NT2/D1 (cell line): ENCODE measurements at regions not wholly inside any gene's neighbourhood (a gene's known extent, or its start where the extent isn't known, plus 50 kb on each side); places are given as distances from the start of the nearest gene placed in this dataset.
A peak's percentile ranks its signal among the peaks of the same experiment; 100 is the strongest.

Experiments used
- DNase-seq: peaks from one replicate; pipeline ENCODE4 v3.0.0-alpha.2; 2011; ENCODE audit warnings: low read depth, low spot score
- H3K27me3 ChIP-seq: 2 replicates; pipeline ENCODE4 v1.6.0; 2011; ENCODE audit warnings: mild to moderate bottlenecking; ENCODE audit not compliant: insufficient read length, insufficient read depth
- H3K36me3 ChIP-seq: 2 replicates; pipeline ENCODE4 v1.6.1; 2011; ENCODE audit warnings: mild to moderate bottlenecking, low read length, mixed read lengths; ENCODE audit not compliant: insufficient read depth, insufficient read length
- H3K4me1 ChIP-seq: 2 replicates; pipeline ENCODE4 v1.5.1; 2011; ENCODE audit not compliant: insufficient read depth, insufficient read length
- H3K4me3 ChIP-seq: 2 replicates; pipeline ENCODE4 v1.5.1; 2011; ENCODE audit warnings: low read depth; ENCODE audit not compliant: insufficient read length
- H3K9ac ChIP-seq: 2 replicates; pipeline ENCODE4 v1.6.0; 2011; ENCODE audit warnings: low read depth; ENCODE audit not compliant: insufficient read length
- H3K9me3 ChIP-seq: 2 replicates; pipeline ENCODE4 v1.5.1; 2011; ENCODE audit warnings: mild to moderate bottlenecking, low read length; ENCODE audit not compliant: insufficient read depth
- SUZ12 ChIP-seq: IDR thresholded peaks from 2 replicates; pipeline ENCODE4 v1.6.1; 2011; ENCODE audit not compliant: insufficient read length, insufficient read depth; ENCODE audit errors: extremely low read depth
- YY1 ChIP-seq: IDR thresholded peaks from 2 replicates; pipeline ENCODE4 v1.6.1; 2011; ENCODE audit not compliant: insufficient read length, insufficient read depth
- ZNF274 ChIP-seq: IDR thresholded peaks from 2 replicates; pipeline ENCODE4 v1.6.1; 2011; ENCODE audit warnings: mild to moderate bottlenecking, low read depth, low read length

DNA sequence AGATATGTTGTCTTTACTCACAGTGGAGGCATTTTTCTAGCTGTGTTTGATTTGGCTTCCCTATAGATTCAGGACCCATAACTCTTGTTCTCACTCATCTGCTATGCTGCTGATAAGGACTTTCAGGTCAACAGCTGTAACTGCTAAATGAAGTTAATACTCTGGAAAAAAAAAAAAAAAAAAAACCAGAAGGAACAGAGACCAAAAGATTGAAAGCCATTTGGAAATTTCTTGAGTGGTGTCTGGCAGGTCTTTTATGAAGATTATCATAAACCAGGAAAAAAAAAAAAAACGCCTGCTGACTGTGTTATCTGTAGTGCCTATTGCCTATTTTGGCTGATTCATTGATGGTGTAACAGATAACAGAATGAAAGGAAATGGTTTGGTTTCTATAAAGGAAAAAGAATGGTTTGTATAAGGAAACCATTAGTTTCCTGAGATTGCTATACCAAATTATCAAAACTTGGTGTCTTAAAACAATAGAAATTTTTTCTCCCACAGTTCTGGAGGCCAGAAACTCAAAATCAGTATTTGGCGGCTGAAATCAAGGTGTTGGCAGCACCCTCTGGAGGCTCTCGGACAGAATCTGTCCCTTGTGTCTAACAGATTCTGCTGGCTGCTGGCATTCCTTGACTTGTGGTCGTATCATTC, 60.5 kb upstream of the BET1 start:
- no peak for DNase-seq
- no peaks in the 10 kb centered on the region for H3K4me1 ChIP-seq
- no peaks in the 10 kb centered on the region for H3K27me3 ChIP-seq
- H3K36me3 ChIP-seq = no peaks in the 10 kb centered on the region
- TF ChIP-seq ZNF274 (no peak), SUZ12 (no peak), YY1 (no peak)
- no peak overlapping the region for H3K9ac ChIP-seq
- no peaks in the 10 kb centered on the region for H3K9me3 ChIP-seq
- no peak overlapping the region for H3K4me3 ChIP-seq

DNA sequence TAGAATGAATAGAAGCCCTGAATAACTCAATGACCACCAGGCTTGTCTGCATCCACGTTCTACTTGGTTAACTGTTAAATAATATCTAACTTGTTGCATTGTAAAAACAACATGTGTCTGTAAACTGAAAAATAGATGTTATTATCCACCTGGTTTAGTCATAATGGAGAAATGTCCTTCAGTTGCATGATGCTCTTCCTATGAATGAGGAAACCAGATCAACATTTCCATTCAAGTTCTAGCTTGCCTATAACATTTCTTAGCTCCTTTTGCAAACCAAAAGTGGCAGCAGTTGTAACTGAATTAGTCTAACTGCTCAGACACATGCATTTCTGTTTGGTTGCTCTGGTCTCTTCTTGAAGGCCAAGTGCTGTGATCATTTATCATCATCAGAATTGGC, 62.9 kb upstream of the BET1 start:
- no peak overlapping the region for H3K4me3 ChIP-seq
- no peak overlapping the region for H3K9ac ChIP-seq
- H3K36me3 ChIP-seq = no peaks in the 10 kb centered on the region
- no peak for TF ChIP-seq SUZ12
- TF ChIP-seq ZNF274 = no peak
- no peak for TF ChIP-seq YY1
- H3K4me1 ChIP-seq = no peaks in the 10 kb centered on the region
- H3K9me3 ChIP-seq = no peaks in the 10 kb centered on the region
- H3K27me3 ChIP-seq = no peaks in the 10 kb centered on the region
- DNase-seq = no peak

DNA sequence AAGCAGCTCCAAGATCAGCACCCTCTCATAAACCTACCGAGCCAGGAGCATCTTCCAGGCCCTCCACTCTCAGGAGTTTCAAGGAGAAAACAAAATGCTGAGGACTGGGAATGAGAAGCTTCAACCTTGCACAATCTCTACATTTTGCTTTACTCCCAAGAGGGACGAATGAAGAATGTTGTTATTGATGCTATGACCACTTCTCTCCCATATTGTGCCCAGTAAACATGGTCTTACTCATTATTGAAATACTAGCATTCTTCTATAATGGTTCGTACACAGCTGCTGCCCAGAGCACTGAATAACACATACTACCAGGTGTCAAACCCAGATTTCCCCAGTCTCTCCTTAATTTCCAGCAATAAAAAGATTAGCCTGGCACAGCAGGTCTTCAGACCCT, 63.4 kb upstream of the BET1 start:
- no peaks in the 10 kb centered on the region for H3K27me3 ChIP-seq
- no peak for DNase-seq
- H3K9ac ChIP-seq = no peak overlapping the region
- TF ChIP-seq YY1 = no peak
- TF ChIP-seq SUZ12 = no peak
- no peak for TF ChIP-seq ZNF274
- H3K4me3 ChIP-seq = no peak overlapping the region
- no peaks in the 10 kb centered on the region for H3K36me3 ChIP-seq
- no peaks in the 10 kb centered on the region for H3K9me3 ChIP-seq
- H3K4me1 ChIP-seq = no peaks in the 10 kb centered on the region

GRCh38 chr7:94069162-94069739, 65.1 kb upstream of the BET1 start:
- H3K4me1 ChIP-seq = no peaks in the 10 kb centered on the region
- H3K9me3 ChIP-seq = no peaks in the 10 kb centered on the region
- no peak overlapping the region for H3K4me3 ChIP-seq
- no peak for DNase-seq
- TF ChIP-seq ZNF274 = no peak
- no peak for TF ChIP-seq SUZ12
- TF ChIP-seq YY1 = no peak
- no peaks in the 10 kb centered on the region for H3K36me3 ChIP-seq
- H3K27me3 ChIP-seq = no peaks in the 10 kb centered on the region
- H3K9ac ChIP-seq = no peak overlapping the region

DNA sequence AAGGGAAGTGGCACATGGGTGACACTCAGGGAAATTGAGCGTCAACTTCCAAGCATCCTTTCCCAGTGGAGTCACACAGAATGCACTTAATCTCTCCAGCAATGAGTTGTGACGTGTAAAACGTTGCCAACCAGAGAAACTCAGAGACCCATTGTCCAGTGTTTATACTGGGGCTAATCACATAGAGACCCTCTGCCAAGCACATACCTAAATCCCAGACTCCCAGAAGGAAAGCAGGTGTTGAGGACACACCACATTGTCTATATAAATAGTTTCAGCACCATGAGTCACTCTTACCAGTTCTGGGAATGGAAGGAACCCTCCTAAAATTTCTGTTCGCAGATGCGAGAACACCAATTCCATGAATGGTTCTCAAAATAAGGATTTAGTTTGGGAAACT, 76.4 kb upstream of the BET1 start:
- DNase-seq = no peak
- Histone ChIP-seq H3K27me3 (no peaks in the 10 kb centered on the region), H3K4me1 (no peaks in the 10 kb centered on the region), H3K9me3 (no peaks in the 10 kb centered on the region), H3K36me3 (no peaks in the 10 kb centered on the region), H3K4me3 (no peak overlapping the region), H3K9ac (no peak overlapping the region)
- TF ChIP-seq SUZ12 (no peak), ZNF274 (no peak), YY1 (no peak)

DNA sequence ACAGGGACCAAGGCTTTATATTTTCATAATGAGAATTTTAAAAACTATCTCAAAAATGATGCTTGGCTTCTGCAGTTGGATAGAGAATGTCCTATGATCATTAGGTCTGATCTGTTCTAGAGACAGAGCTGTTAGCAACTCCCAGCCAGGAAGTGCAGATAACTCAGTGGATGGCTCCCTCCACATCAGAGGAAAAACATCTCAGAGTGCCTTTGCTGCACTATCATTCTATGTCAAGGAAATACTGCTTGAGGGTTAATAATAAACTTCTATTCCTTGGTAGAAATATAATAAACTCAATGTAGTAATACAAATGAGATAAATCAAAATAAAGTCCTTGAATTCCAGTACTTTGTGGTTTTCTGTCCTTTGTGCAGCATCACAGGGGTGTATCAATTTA, 78.0 kb upstream of the BET1 start:
- Histone ChIP-seq H3K36me3 (no peaks in the 10 kb centered on the region), H3K9me3 (no peaks in the 10 kb centered on the region), H3K9ac (no peak overlapping the region), H3K4me3 (no peak overlapping the region), H3K27me3 (no peaks in the 10 kb centered on the region), H3K4me1 (no peaks in the 10 kb centered on the region)
- TF ChIP-seq YY1 (no peak), SUZ12 (no peak), ZNF274 (no peak)
- DNase-seq = no peak

- Histone ChIP-seq H3K9me3 (no peaks in the 10 kb centered on the region), H3K27me3 (no peaks in the 10 kb centered on the region), H3K36me3 (no peaks in the 10 kb centered on the region), H3K4me3 (no peak overlapping the region), H3K9ac (no peak overlapping the region), H3K4me1 (no peaks in the 10 kb centered on the region)
- no peak for TF ChIP-seq ZNF274
- no peak for TF ChIP-seq YY1
- TF ChIP-seq SUZ12 = no peak
- peak; percentile 54 for DNase-seq
Observed at GRCh38 chr7:94087664-94088352, 83.7 kb upstream of the BET1 start.
